AG08396 (cell line): ENCODE measurements at regions not wholly inside any gene's neighbourhood (a gene's known extent, or its start where the extent isn't known, plus 50 kb on each side); places are given as distances from the start of the nearest gene placed in this dataset.

ENCODE experiments used
- DNase-seq: peaks from one replicate; pipeline ENCODE4 v3.0.0; 2012; ENCODE audit warnings: low spot score, mixed read lengths

GRCh38 chr2:152974146-152974545, 255.7 kb downstream of the ARL6IP6 start:
- DNase-seq, result no peak

- DNase-seq, result no peak
These were observed 253.3 kb downstream of the ARL6IP6 start for GRCh38 chr2:152971685-152972084.

GRCh38 chr2:152962446-152962845, 244.0 kb downstream of the ARL6IP6 start:
- no peak for DNase-seq

GRCh38 chr2:152961351-152961750, 242.9 kb downstream of the ARL6IP6 start:
- DNase-seq, result no peak

GRCh38 chr2:152950126-152950525, 231.7 kb downstream of the ARL6IP6 start:
- peak; percentile 7 for DNase-seq

- no peak for DNase-seq
These were observed 225.7 kb downstream of the ARL6IP6 start for GRCh38 chr2:152944099-152944498.

- no peak for DNase-seq
These were observed 224.6 kb downstream of the ARL6IP6 start for GRCh38 chr2:152942940-152943440.

- no peak for DNase-seq
These were observed 212.1 kb downstream of the ARL6IP6 start for GRCh38 chr2:152930501-152930900.

GRCh38 chr2:152929628-152930027, 211.2 kb downstream of the ARL6IP6 start:
- DNase-seq, result no peak

- peak; percentile 9 for DNase-seq
These were observed 207.4 kb downstream of the ARL6IP6 start for GRCh38 chr2:152925547-152926448.

GRCh38 chr2:152924722-152925121, 206.3 kb downstream of the ARL6IP6 start:
- DNase-seq, result no peak

- no peak for DNase-seq
These were observed 205.8 kb downstream of the ARL6IP6 start for GRCh38 chr2:152924219-152924618.

- DNase-seq, result no peak
These were observed 202.4 kb downstream of the ARL6IP6 start for GRCh38 chr2:152920846-152921245.

GRCh38 chr2:152910970-152911369, 192.6 kb downstream of the ARL6IP6 start:
- no peak for DNase-seq

- no peak for DNase-seq
These were observed 188.6 kb downstream of the ARL6IP6 start for GRCh38 chr2:152907046-152907445.

- no peak for DNase-seq
These were observed 175.6 kb downstream of the ARL6IP6 start for GRCh38 chr2:152894051-152894450.

GRCh38 chr2:152890736-152891135, 172.3 kb downstream of the ARL6IP6 start:
- DNase-seq, result no peak

GRCh38 chr2:152883951-152884487, 165.6 kb downstream of the ARL6IP6 start:
- DNase-seq, result no peak

GRCh38 chr2:152881527-152881926, 163.1 kb downstream of the ARL6IP6 start:
- DNase-seq, result no peak

- DNase-seq, result no peak
These were observed 160.9 kb downstream of the ARL6IP6 start for GRCh38 chr2:152879275-152879674.

- peak; percentile 12 for DNase-seq
These were observed 157.6 kb downstream of the ARL6IP6 start for GRCh38 chr2:152875701-152876695.

GRCh38 chr2:152874955-152875354, 156.5 kb downstream of the ARL6IP6 start:
- no peak for DNase-seq
